HG02763 (cell line): ENCODE measurements at regions not wholly inside any gene's neighbourhood (a gene's known extent, or its start where the extent isn't known, plus 50 kb on each side); places are given as distances from the start of the nearest gene placed in this dataset.
"Not testable (repeated sequence)": the region's sequence is repeated elsewhere in the genome, so short reads cannot be mapped to it uniquely, and the experiment has no call there.

Experiments
- ATAC-seq: cut with Tn5 transposase; IDR thresholded peaks from one replicate; pipeline ENCODE4 v1.9.1; 2021; ENCODE audit warnings: mild to moderate bottlenecking, moderate library complexity; ENCODE audit not compliant: unreplicated experiment

- no peak for ATAC-seq
These were observed 112.4 kb upstream of the RREB1 start for GRCh38 chr6:6995328-6995727.

GRCh38 chr6:6996124-6996523, 111.6 kb upstream of the RREB1 start:
- ATAC-seq = no peak

GRCh38 chr6:6997263-6998193, 110.2 kb upstream of the RREB1 start:
- ATAC-seq = no peak

DNA sequence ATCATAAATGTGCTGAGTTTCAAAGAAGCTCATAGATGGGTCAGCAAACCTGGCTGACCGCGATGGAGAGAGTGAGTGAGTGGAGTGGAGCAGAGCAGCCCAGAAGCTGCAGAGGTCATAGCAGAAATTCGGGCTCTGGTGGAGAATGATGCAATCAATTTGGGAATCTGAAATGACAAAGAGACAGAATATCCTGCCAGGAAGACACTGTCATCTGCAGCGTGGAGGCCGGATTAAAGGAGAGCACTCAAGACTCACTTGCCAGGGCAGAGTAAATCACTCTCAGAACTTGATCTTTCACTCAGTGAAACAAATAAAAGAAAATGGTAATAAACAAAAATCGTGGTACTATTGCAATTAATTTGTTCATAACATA, 109.6 kb upstream of the RREB1 start:
- ATAC-seq = no peak

DNA sequence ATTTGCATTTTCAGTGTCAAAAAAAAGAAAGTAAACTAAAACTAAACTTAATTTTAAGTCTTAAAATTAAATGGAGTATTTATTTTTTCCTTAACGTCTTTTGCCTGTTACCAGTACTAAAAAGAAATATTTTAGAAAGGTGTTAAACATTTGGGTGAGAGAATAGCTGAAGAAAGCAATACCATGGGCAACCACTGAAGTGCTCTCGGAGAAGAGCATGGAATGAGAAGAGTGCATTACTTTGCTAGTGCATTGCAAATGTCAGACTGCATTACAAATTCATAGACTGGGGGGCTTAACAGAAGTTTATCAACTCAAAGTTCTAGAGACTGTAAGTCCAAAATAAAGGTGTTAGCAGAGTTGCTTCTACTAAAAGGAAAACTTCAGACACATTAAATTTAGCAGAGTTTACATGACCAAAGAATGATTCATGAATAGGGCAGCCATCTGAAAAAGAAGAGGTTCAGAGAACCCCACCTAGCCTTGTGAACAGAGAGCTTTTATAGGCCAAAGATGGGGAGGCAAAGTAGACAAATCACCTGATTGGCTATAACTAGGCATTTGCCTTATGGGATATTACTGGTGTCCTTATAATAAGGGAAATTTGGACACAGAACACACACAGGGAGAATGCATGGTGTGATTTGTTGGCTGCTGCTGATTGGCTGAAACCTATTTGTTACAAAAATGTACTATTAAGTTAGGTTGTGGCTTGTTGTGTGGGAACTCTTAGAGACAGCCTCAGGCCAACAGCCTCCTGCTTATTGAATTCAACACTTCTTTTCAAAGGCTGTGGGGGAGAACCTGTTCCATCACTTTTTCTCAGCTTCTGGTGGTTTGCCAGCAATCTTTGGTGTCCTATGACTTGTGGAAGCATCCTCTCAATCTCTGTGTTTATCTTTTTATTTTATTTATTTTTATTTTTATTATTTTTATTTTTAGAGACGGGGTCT, 106.7 kb upstream of the RREB1 start:
- no peak for ATAC-seq

DNA sequence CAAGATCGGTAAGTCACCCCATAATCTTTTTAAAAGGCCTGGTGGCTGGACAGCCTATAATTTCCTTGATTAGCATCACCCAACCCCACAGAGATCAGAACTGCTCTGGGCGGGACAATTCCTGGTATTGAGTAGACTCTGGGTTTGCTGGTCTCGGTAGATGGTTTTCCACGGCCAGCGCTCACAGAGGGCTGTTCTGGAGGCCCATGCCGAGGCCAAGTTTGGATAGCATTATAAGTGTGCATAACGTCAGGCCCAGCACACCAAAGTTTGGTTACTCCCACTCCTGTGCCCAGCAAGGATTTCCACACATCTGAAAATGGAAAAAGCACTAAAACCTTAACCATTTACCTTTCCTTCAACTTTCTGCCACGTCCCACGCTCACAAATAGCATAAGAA, 104.7 kb upstream of the RREB1 start:
- ATAC-seq = no peak

GRCh38 chr6:7004581-7005297, 103.0 kb upstream of the RREB1 start:
- no peak for ATAC-seq

DNA sequence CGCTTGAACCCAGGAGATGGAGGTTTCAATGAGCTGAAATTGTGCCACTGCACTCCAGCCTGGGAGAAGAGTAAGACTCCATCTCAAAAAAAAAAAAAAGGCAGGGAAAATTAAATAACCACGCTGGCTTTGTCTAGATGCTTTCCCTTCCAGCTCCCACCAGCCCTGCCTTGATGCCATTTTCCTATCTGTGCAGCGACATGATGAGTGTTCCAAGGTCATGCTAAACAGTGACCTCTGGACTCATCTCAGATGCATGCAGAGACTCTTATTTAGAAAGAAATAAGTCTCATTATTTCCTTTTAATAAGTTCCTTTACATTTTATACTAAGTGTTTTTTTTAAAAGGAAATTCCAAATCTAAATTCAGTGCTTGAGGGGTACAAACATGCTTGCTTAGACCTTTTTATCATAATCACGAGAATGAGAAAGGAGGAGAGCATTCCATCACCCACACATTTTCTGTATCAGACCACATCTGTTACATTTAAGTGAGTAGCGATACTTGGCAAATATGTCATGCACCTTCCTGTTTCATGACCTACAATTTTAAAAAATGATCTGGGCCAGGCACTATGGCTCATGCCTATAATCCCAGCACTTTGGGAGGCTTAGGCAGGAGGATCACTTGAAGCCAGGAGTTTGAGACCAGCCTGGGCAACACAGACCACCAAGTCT, 101.1 kb upstream of the RREB1 start:
- ATAC-seq = no peak

GRCh38 chr6:7008451-7008988, 99.2 kb upstream of the RREB1 start:
- ATAC-seq = no peak

GRCh38 chr6:7016226-7016625, 91.5 kb upstream of the RREB1 start:
- ATAC-seq = no peak

- no peak for ATAC-seq
These were observed 86.5 kb upstream of the RREB1 start for GRCh38 chr6:7021301-7021700.

- no peak for ATAC-seq
These were observed 81.9 kb upstream of the RREB1 start for GRCh38 chr6:7025861-7026260.

DNA sequence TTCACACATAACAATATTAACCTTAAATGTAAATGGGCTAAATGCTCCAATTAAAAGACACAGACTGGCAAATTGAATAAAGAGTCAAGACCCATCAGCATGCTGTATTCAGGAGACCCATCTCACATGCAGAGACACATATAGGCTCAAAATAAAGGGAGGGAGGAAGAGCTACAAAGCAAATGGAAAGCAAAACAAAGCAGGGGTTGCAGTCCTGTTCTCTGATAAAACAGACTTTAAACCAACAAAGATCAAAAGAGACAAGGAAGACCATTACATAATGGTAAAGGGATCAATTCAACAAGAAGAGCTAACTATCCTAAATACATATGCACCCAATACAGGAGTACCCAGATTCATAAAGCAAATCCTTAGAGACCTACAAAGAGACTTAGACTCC, 78.8 kb upstream of the RREB1 start:
- ATAC-seq = not testable (repeated sequence)

DNA sequence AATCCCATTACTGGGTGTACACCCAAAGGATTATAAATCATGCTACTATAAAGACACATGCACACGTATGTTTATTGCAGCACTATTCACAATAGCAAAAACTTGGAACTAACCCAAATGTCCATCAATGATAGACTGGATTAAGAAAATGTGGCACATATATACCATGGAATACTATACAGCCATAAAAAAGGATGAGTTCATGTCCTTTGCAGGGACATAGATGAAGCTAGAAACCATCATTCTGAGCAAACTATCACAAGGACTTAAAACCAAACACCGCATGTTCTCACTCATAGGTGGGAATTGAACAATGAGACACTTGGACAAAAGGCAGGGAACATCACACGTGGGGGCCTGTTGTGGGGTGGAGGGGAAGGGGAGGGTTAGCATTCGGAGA, 76.8 kb upstream of the RREB1 start:
- not testable (repeated sequence) for ATAC-seq

DNA sequence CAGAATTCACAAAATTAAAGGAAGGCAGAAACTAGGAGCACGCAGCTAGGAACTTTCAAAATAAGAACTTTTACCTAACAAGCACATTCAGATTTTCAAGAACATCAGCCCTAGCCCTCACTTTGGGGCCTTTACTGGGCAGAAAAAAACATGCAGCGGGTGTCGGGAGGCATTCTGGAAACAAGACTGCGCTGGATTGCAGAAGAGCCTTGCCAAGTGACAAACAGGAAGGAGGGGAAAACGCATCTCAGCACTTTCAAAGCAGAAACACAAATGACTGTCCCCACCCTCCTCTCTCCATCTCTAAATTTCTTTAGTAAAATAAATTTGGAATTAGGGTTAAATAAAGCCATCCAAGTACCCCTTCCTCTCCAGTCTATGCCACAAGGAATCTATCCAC, 74.6 kb upstream of the RREB1 start:
- no peak for ATAC-seq

DNA sequence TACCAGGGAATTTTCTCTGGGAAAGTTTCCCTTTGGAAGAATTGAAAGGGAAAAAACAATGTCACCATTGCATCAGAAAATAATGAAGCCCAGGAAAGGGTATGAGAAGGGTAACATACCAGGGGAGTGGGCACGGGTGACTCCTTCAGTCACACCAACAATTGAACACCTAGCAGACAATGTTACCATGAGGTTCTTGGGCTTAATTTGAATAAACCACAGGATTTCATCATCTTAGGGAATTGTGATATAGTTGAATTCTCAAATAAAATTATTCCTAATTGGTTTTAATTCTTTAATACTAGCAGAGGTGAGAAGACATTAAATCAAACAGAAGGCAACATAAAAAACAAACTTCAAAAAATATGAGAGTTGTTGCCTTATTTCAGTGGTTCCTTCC, 73.7 kb upstream of the RREB1 start:
- ATAC-seq = no peak

GRCh38 chr6:7035837-7036249, 71.9 kb upstream of the RREB1 start:
- ATAC-seq = no peak

GRCh38 chr6:7041511-7042026, 66.2 kb upstream of the RREB1 start:
- no peak for ATAC-seq

DNA sequence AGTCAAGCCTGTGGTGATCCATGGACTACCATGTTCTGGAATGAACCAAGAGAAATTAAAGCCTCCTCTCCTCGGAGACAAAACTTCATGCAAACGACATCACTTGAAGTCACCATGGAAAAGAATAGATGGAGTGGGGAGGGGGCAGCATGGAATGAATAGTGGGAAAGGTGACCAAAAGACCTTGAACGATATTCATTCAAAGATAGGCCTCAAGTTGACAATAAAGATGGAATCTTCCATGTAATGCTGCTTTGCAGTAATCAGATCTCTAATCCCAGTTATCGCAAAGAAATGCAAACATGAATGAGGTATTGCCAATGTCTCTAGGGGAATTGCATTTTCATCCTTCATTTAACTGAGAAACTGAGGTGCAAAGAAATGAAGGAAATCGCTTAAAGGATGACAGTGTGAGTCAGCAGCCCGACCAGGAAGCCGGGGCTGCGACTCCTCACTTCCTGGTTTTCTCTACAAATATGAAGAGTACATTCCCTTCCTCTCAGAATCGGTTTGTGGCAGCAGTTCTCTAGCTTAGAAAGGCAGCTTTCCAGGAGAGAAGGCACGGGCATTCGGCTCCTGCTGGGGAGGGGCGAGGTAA, 65.6 kb upstream of the RREB1 start:
- ATAC-seq = no peak
